ENCODE measurements at regions not wholly inside any gene's neighbourhood (a gene's known extent, or its start where the extent isn't known, plus 50 kb on each side); places are given as distances from the start of the nearest gene placed in this dataset.

DNA sequence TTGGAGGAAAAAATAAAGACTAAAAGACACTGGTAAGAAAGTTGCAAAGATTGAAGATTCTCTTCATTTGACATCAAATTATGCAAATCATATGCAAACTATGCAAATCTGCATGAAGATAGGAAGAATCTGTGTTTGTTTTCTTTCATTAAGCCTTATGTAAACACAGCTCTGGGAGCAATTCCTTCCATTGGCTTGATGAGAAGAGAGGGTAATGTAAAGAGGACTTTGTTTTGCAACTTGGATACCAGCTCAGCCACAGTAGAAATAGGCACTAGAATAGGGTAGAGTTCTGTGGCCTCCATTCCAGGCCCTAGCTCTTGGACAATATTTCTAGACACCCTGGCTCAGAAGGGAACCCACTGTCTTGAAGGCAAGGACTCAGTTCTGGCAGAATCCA is 388.4 kb upstream of the RASGEF1B start:
- TF ChIP-seq, protein P1, sequence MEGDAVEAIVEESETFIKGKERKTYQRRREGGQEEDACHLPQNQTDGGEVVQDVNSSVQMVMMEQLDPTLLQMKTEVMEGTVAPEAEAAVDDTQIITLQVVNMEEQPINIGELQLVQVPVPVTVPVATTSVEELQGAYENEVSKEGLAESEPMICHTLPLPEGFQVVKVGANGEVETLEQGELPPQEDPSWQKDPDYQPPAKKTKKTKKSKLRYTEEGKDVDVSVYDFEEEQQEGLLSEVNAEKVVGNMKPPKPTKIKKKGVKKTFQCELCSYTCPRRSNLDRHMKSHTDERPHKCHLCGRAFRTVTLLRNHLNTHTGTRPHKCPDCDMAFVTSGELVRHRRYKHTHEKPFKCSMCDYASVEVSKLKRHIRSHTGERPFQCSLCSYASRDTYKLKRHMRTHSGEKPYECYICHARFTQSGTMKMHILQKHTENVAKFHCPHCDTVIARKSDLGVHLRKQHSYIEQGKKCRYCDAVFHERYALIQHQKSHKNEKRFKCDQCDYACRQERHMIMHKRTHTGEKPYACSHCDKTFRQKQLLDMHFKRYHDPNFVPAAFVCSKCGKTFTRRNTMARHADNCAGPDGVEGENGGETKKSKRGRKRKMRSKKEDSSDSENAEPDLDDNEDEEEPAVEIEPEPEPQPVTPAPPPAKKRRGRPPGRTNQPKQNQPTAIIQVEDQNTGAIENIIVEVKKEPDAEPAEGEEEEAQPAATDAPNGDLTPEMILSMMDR (IDR thresholded peaks at IDR 0.05): no peak

DNA sequence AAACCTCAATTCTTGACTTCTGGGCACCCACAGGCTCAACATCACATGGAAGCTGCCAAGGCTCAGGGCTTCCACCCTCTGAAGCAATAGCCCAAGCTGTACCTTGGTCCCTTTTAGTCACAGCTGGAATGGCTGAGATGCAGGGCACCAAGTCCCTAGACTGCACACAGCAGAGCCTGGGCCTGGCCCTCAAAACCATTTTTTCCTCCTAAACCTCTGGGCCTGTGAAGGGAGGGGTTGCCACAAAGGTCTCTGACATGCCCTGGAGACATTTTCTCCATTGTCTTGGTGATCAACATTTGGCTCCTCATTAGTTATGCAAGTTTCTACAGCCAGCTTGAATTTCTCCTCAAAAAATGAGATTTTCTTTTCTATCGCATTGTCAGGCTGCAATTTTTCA is 382.7 kb upstream of the RASGEF1B start:
- TF ChIP-seq, protein P1 (IDR thresholded peaks at IDR 0.05): no peak

DNA sequence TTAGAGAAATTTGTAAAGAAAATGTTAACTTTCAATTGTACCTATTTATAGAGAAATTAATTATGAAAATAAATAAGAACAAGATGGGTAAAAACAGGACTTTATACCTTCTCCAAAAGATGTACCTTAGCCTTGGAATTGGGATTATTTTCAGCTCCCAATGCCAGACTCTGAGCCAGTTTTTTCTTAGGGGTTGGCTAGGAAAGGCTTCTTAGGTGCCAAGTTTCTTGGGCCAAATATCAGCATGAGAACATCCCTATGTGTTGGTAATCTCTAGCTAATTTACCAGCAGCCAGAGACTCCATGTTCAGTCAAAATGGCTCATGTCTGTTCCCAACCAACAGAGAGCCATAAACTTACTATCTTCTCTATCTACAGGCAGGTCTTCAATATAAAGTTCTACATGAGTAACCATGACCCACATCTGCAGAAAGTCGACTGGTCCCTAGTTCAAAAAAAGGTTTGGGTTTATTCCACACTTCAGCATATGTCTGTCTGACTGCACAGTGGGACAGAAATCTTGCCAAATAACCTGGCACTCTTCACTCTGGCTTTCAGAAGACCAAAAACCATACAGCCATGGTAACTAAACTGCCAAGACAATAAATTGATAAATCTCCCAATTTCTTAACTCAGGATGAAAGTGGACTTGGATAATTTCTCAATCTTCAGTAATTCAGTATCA is 380.5 kb upstream of the RASGEF1B start:
- TF ChIP-seq, protein P1 (IDR thresholded peaks at IDR 0.05): no peak

DNA sequence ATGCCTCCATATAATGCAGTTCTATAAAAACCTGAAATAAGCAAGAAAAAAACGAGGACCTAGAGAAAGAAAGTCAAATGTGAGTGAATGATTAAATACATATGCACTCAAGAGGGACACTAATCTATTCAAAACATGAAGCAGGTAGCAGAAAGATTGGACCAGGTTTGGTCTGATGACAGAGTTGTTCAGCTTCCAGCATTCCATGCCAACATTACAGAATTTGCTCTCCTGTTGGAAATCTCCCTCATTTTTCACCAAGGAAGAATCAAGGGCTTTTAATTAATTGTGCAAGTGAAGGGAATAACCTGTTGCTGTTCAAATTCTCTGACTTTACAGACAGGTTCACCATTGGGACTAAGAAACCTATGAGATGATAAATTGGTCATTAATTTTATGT is 379.0 kb upstream of the RASGEF1B start:
- TF ChIP-seq, protein P1 (IDR thresholded peaks at IDR 0.05): no peak

DNA sequence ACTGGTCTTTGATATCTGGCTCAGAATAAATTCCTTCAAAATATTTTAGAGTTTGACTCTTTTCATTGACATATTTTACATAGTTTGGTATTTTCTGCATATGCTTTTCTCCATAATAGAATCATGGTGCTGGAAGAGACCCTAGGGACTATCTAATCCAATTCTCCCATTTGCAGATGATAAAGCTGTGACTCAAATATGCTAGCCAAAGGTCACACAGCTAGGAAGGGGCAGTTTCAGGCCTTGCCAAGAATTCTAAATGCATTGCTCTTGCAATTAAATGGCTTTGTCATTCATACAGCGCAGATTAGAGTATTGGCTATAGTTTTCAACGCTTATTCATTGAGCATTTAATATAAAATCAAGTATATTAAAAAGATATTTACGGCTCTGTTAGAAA is 374.1 kb upstream of the RASGEF1B start:
- TF ChIP-seq, protein P1 (IDR thresholded peaks at IDR 0.05): no peak

DNA sequence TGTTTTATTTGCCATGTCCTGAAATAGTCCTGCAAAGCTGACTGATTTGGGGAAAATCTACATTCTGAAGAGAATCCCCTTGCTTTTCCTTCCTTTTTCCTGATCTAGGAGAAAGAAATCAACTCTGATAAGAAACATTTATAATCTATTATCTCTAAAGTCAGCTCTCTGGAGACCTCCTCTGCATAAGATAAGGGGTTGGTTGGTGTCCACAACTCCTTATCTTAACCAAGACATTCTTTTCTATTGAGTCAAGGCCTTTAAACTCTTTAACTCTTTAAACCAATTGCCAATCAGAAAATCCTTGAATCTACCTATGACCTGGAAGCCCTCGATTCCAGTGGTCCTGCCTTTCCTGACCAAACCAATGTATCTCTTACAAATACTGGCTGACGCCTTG is 373.6 kb upstream of the RASGEF1B start:
- TF ChIP-seq, protein P1 (IDR thresholded peaks at IDR 0.05): no peak

DNA sequence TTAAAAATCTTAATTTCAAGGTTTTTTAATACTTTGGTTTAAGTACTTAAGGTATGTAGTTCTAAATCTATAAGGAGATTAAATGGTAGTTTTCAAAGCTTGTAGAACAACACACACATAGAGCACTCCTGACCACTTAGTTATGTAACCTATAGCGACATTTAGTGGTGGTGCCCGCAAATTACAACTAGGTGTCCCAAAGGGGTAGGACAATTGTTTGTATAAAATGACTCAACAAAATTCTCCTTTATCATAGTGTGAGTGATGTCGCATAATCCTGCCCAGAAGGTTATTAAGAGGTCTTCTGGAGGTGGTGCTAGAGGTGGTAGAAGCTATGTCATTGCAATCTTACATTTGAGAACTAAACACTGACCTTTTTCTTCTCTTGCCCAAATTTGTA is 373.0 kb upstream of the RASGEF1B start:
- TF ChIP-seq, protein P1 (IDR thresholded peaks at IDR 0.05): peak; percentile 84
